HG03575 (cell line): ENCODE measurements at regions not wholly inside any gene's neighbourhood (a gene's known extent, or its start where the extent isn't known, plus 50 kb on each side); places are given as distances from the start of the nearest gene placed in this dataset.

Experiments
- ATAC-seq: cut with Tn5 transposase; IDR thresholded peaks from one replicate; pipeline ENCODE4 v1.9.1; 2021; ENCODE audit not compliant: unreplicated experiment, insufficient number of reproducible peaks, low FRiP score; ENCODE audit errors: extremely low read depth

- ATAC-seq: no peak
Observed at GRCh38 chr4:123455360-123455759, 58.8 kb downstream of the SPRY1 start.

GRCh38 chr4:123462007-123462406 lies 65.4 kb downstream of the SPRY1 start:
- ATAC-seq: no peak

GRCh38 chr4:123463869-123464268 lies 67.3 kb downstream of the SPRY1 start:
- ATAC-seq: no peak

- ATAC-seq: no peak
Observed at GRCh38 chr4:123465416-123465815, 68.8 kb downstream of the SPRY1 start.

GRCh38 chr4:123466080-123466785 lies 69.6 kb downstream of the SPRY1 start:
- ATAC-seq: no peak

GRCh38 chr4:123468479-123469031 lies 72.0 kb downstream of the SPRY1 start:
- ATAC-seq: no peak

GRCh38 chr4:123469245-123469644 lies 72.7 kb downstream of the SPRY1 start:
- ATAC-seq: no peak

- no peak for ATAC-seq
Observed at GRCh38 chr4:123469696-123470095, 73.1 kb downstream of the SPRY1 start.

GRCh38 chr4:123470640-123471039 lies 74.0 kb downstream of the SPRY1 start:
- no peak for ATAC-seq

- ATAC-seq: no peak
Observed at GRCh38 chr4:123471655-123472369, 75.2 kb downstream of the SPRY1 start.

GRCh38 chr4:123474817-123475216 lies 78.2 kb downstream of the SPRY1 start:
- no peak for ATAC-seq

GRCh38 chr4:123476089-123476488 lies 79.5 kb downstream of the SPRY1 start:
- ATAC-seq: no peak

GRCh38 chr4:123477711-123478209 lies 81.2 kb downstream of the SPRY1 start:
- ATAC-seq: no peak

GRCh38 chr4:123478859-123479345 lies 82.3 kb downstream of the SPRY1 start:
- no peak for ATAC-seq

- no peak for ATAC-seq
Observed at GRCh38 chr4:123479944-123480343, 83.3 kb downstream of the SPRY1 start.

- ATAC-seq: no peak
Observed at GRCh38 chr4:123480706-123481418, 84.3 kb downstream of the SPRY1 start.

- ATAC-seq: no peak
Observed at GRCh38 chr4:123481717-123482116, 85.1 kb downstream of the SPRY1 start.

- ATAC-seq: no peak
Observed at GRCh38 chr4:123484291-123484926, 87.8 kb downstream of the SPRY1 start.

GRCh38 chr4:123485601-123486000 lies 89.0 kb downstream of the SPRY1 start:
- no peak for ATAC-seq
